ENCODE measurements at regions not wholly inside any gene's neighbourhood (a gene's known extent, or its start where the extent isn't known, plus 50 kb on each side); places are given as distances from the start of the nearest gene placed in this dataset.

DNA sequence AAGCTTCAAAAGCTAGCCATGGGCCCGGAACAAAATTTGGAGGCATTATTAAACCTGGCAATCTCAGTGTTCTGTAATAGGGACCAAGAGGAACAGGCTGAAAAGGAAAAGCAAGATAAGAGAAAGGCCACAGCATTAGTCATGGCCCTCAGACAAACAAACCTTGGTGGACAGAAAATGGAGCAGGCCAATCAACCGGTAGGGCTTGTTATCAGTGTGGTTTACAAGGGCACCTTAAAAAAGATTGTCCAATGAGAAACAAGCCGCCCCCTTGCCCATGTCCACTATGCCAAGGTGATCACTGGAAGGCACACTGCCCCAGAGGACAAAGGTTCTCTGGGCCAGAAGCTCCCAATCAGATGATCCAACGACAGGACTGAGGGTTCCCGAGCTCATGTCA lies 653.9 kb upstream of the TMEM132C start:
- no peak for TF ChIP-seq GATA3 (IDR thresholded peaks at IDR 0.05; ENCODE audit: low read depth, low read length)
- TF ChIP-seq GATA2 (IDR thresholded peaks at IDR 0.05; ENCODE audit: low read depth, low read length) = no peak

DNA sequence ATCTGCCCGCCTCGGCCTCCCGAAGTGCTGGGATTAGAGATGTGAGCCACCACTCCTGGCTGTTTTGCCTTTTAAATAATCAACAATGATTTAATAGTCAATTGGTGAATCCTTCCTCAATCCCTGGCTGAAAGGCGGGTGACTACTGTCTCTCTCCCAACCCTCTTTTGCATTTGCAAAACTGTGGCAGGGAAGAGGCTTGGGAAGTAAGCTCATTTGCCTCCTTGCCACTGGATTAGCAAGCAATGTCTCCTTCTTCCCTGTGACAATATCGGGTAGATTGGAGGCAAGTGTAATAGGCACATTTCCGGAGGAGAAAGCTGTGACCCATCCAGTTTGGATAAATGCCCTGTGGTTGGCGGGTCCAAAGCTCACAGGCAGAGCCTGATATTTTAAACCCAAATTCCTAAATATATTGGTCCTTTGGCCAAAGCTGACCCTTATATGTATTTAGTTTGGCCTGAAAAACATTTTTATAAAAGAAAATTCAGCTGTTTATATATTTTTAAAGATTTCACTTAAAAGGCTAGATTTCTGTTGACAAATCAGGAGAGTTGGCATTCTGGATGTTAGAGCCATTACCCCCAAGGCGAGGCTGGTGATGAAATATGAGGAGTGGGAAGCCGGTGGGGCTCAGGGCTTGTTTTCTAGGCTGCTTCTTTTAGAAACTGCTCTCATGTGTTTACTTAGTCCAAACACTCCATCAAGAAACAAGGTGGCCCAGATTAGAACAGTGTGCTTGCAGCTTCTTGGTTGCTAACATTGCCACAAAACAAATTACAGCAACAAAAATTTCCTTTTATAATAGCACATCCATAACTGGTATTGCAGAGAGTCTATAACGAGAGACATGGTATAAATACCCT lies 646.9 kb upstream of the TMEM132C start:
- TF ChIP-seq GATA2 (IDR thresholded peaks at IDR 0.05; ENCODE audit: low read depth, low read length) (no peak), GATA3 (IDR thresholded peaks at IDR 0.05; ENCODE audit: low read depth, low read length) (no peak)

DNA sequence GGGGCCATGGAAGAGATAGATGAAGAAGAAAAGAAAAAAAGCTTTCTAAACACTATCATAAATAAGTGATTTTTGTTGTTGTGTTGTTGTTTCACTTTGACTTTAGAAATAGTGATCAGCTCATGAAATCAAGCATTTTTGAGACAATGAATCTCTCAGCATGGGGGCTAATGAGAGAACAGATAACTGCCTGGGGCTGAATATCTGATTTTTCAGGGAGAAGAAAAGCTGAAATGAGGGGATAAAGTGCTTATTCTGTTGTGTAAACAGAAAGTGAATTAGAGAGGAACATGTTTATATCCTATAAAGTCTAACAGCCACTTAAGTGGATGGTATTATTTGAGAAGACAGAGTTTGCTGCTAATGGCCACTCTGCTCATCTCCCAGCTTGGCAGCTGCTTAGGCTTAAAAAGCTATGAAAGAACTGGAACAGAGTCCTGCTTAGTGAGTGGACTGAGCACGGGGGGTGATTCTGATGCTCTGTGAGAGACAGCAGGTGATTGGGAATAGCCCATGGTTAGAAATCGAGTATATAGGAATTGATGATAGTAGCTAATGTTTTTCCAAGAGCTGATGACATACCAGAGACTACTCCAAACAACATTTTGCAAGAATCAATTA lies 646.1 kb upstream of the TMEM132C start:
- TF ChIP-seq GATA2 (IDR thresholded peaks at IDR 0.05; ENCODE audit: low read depth, low read length) (no peak), GATA3 (IDR thresholded peaks at IDR 0.05; ENCODE audit: low read depth, low read length) (no peak)

DNA sequence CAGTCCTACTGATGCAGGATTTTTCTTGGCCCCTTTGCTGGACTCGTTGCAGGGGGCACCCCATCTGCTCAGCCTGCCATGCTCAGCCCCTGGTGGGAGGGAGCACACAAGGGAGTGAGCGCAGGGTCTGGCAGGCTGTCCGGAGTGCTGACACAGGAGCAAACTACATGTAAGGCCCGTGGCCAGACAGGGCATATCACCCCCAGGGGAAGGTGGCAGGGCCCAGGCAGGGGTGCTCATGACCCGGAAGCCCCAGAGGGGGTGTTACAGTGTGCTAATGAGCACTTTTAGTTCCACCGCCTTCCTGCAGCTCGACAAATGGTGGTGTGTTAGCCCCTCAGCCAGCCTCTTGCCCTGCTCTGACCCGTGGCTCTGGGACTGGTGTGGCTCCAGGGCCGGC lies 645.6 kb upstream of the TMEM132C start:
- TF ChIP-seq GATA2 (IDR thresholded peaks at IDR 0.05; ENCODE audit: low read depth, low read length) = no peak

DNA sequence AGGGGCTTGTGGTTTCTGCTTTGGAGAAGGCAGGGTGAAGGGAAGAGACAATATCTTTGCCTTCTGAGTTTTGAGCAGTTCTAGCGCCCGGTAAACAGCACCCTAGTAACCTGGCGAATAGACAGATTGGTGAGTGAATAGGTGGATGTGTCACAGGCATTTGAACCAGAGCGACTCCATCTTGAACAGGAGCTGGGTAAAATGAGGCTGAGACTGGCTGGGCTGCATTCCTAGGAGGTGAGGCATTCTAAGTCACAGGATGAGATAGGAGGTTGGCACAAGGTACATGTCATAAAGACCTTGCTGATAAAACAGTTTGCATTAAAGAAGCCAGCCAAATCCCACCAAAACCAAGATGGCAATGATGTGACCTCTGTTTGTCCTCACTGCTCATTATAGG lies 643.6 kb upstream of the TMEM132C start:
- TF ChIP-seq GATA3 (IDR thresholded peaks at IDR 0.05; ENCODE audit: low read depth, low read length) (no peak), GATA2 (IDR thresholded peaks at IDR 0.05; ENCODE audit: low read depth, low read length) (no peak)

DNA sequence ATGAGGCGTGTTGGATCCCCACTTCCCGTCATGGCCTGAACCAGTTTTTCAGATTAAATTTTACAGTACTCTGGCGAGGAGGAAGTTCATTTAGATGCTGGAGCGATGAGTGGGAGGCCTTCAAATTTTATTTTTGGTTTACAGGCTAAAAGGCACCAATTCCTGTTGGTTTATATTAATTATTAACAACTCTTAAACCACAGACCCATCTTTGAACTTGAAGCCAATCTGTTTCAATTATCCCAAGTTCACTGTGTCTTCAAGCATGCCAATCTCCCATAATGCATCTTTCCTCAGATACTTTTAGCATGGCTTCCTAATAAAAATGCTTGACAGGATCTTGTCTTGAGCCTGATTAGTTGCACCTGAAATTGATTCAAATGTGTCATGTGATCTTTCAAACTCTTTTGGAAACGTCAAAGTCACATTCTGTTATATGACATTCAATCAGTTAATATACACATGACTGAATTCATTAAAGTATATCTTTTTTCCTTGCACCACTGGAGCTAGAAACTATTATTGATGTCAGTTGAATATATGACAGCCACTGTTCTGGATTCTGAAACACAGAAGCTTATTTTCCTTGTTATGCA lies 641.7 kb upstream of the TMEM132C start:
- no peak for TF ChIP-seq GATA2 (IDR thresholded peaks at IDR 0.05; ENCODE audit: low read depth, low read length)
- TF ChIP-seq GATA3 (IDR thresholded peaks at IDR 0.05; ENCODE audit: low read depth, low read length) = no peak

DNA sequence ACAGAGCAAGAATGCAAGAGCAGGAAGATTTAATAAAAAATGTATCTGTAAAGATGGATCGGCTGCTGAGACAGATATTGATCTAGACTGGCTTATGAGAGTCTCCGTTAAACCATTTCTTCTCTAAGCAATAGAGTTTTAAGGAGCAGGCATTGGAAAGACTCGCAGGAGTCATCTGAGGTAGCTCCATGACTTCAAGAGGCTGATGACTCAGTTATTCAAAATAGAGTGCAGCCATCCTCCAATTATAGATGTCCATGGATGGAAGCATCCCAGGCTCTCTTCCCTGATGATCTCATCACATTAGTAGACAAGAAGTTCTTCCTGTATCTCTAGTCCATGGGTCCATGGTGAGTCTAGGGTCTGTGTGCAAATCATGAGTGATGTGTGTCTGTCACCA lies 638.3 kb upstream of the TMEM132C start:
- TF ChIP-seq GATA3 (IDR thresholded peaks at IDR 0.05; ENCODE audit: low read depth, low read length) (no peak), GATA2 (IDR thresholded peaks at IDR 0.05; ENCODE audit: low read depth, low read length) (no peak)

DNA sequence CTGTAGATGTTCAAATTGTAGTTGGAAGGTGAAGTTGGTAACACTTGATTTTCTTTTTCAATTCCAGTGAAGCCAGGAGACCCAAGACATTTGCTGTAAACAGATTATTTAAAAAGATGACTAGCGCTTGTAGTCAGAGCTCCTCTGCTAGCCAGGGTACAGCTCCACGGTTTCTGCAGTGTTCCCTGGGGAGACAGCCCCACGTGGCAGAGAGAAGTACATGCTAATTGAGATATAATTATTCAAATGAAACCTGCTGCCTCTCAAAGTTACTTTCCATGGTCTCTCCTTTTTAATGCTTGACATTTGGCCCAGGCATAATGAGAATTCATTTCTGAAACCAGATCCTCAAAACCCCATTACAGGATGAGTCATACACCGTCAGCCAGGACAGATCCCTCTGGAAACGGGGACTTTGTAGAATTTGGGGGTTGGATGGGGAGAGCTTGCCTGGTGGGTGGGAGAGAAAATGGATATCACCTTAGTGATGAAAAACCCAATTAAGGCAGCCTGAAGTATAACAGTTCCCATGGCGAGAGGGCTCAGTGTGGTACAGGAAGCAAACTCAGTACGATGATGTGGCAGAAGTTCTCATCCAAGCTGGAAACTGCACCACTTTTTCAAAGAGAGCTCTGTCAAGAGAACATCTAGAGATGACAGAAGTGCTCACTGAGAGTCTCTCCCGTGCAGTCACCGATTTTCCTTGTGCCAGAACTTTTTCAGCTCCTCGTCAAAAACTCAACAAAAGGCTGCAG lies 637.7 kb upstream of the TMEM132C start:
- no peak for TF ChIP-seq GATA3 (IDR thresholded peaks at IDR 0.05; ENCODE audit: low read depth, low read length)
- no peak for TF ChIP-seq GATA2 (IDR thresholded peaks at IDR 0.05; ENCODE audit: low read depth, low read length)

DNA sequence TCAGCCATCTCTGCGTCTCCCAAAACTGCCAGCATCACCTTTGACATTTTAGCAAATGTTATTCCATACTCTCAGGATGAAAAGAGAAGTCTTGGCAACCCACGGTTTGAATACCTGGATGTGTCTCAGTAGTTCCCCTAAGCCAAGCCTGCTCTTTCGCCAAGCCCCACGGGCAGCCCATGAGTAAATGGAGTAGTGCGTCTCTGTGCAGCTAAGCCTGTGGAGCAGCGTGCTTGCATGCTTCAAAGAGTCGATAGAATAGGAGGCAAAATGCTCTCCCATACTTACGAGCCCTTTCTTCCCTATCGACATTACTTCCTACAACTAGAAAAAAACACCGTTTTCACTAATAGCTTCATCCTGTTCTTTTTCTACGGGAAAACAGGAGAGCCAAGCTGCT lies 634.5 kb upstream of the TMEM132C start:
- TF ChIP-seq GATA2 (IDR thresholded peaks at IDR 0.05; ENCODE audit: low read depth, low read length) (no peak), GATA3 (IDR thresholded peaks at IDR 0.05; ENCODE audit: low read depth, low read length) (no peak)

DNA sequence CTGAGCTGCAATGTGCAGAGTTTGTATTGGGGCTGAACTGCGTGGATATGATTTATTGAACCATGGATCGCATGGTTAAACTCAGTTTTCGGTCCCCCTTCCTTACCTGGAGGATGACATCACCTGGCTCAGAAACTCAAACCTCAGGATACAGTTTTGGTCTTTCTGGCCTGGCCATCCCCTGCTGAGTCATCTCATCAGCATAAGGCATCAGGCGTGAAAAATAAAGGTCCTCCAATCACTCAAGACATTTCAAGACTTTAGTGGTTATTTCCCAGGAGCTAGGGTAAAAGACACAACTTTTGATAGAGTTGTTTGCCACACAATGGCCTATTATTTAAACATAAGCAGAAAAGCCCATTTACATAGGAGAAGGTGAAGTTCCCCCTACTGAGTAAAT lies 631.1 kb upstream of the TMEM132C start:
- TF ChIP-seq GATA2 (IDR thresholded peaks at IDR 0.05; ENCODE audit: low read depth, low read length) = no peak

DNA sequence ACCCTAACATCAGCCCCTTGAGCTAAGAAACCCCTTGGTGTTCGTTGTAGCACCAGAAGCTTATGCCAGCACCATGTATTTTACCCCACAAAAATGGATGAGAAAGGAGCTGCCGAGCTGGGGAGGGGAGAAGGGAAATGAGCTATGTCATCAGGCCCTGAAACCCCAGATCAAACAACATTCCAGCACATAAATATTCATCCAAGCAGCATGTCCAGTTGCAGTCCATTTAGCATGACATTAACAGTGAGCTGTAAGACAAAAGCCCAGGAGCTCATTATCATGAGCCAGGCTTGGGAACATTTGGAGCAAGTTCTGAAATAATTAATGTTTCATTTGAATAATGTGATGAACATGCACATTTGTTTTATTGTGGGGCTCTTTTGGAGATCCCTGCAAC lies 630.1 kb upstream of the TMEM132C start:
- TF ChIP-seq GATA3 (IDR thresholded peaks at IDR 0.05; ENCODE audit: low read depth, low read length) (no peak), GATA2 (IDR thresholded peaks at IDR 0.05; ENCODE audit: low read depth, low read length) (no peak)

DNA sequence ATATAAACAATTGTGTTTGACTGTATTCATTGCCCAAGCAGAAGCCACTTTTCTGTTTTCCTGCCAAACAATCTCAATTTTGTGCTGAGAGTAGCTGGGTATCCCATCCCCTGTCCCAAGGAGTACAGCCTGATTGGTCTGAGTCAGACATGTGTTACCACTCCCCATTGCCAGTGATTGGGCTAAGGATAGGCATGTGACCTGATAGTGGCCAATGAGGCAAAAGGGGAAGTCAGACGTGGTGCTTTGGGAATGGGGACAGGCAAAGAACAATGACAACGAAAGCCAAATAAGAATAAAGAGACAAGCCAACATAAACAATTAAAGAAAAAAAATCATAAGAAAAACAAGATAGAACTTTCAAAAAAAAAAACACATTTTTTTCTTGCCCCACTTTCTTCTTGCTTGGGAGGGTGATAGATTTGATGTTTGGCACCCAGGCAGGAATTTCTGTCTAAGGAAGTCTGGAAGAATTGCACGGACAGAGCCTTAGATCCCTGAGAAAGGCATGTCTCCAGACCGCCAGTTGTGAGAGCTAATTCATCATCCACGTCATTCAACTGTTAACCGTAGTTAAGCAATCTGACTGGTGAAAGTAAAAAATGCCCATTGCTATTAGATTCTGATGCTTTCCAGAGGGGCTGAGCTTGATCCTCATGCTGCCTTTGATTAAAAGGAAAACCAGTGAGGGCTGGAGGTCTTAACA lies 626.6 kb upstream of the TMEM132C start:
- no peak for TF ChIP-seq GATA2 (IDR thresholded peaks at IDR 0.05; ENCODE audit: low read depth, low read length)
- TF ChIP-seq GATA3 (IDR thresholded peaks at IDR 0.05; ENCODE audit: low read depth, low read length) = no peak

DNA sequence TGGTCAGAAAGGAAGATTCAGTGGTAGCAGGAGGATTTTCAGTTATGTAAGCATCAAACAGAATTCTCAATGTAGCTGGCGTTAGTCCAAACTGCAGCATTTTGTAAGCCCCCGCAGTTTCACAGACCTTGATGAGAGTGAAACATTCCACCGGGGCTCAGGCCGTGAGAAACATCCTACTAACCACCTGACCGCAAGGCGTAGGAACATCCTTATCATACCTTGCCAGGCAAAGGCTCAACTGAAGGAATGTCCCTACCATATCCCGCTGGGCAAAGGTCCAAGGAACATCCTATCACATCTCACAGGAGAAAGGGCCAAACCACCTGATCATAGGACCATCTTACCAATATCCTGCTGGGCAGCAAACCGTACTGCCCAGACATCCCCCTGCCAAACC lies 624.8 kb upstream of the TMEM132C start:
- TF ChIP-seq GATA2 (IDR thresholded peaks at IDR 0.05; ENCODE audit: low read depth, low read length) = no peak
- TF ChIP-seq GATA3 (IDR thresholded peaks at IDR 0.05; ENCODE audit: low read depth, low read length) = no peak

DNA sequence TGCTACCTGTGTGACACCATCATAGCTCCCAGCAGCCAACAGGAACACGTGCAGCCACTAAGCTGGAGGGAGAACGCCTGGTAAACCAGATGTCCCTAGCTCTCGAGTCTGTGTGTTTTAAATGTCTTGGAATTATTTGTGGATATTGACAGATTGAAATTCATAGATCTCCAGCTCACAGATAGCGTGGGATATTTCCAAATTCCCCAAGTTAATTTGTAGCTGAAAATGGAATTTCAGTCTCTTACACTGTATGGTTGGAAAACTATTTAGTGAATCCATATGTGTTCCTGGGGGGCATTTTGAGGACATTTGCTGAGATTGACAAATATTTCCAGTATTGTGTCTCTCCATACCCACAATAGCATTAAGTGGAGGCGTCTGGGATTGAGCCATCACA lies 618.6 kb upstream of the TMEM132C start:
- TF ChIP-seq GATA2 (IDR thresholded peaks at IDR 0.05; ENCODE audit: low read depth, low read length) (no peak), GATA3 (IDR thresholded peaks at IDR 0.05; ENCODE audit: low read depth, low read length) (no peak)

All from SH-SY5Y (cell line).